Astrocyte of the cerebellum (primary cell): ENCODE measurements at regions not wholly inside any gene's neighbourhood (a gene's known extent, or its start where the extent isn't known, plus 50 kb on each side); places are given as distances from the start of the nearest gene placed in this dataset.

Source experiments
- DNase-seq: peaks from one replicate; pipeline ENCODE4 v3.0.0-alpha.2; 2011; ENCODE audit warnings: low read depth
- H3K4me3 ChIP-seq: 2 replicates; pipeline ENCODE4 v1.5.1; 2011; ENCODE audit warnings: mild to moderate bottlenecking, low read depth, low read length, moderate library complexity
- CTCF ChIP-seq: IDR thresholded peaks from 2 replicates; pipeline ENCODE4 v1.5.1; 2012; ENCODE audit warnings: low read length, low read depth, moderate library complexity, mild to moderate bottlenecking; ENCODE audit errors: missing control alignments
- in situ Hi-C: cut with HindIII; loops from 2 replicates; pipeline ENCODE4 v1.10.0; 2017; ENCODE audit warnings: low sequenced_read_pairs

- H3K4me3 ChIP-seq = no peak overlapping the region
- DNase-seq = no peak
- in situ Hi-C loops = no loop called here
- TF ChIP-seq CTCF = no peak
Measured at GRCh38 chr2:144242311-144242710, 277.6 kb downstream of the ZEB2 start.

- H3K4me3 ChIP-seq = no peak overlapping the region
- DNase-seq = no peak
- TF ChIP-seq CTCF = no peak
- in situ Hi-C loops = no loop called here
Measured at GRCh38 chr2:144241801-144242200, 278.1 kb downstream of the ZEB2 start.

GRCh38 chr2:144240656-144241339 is 279.1 kb downstream of the ZEB2 start:
- in situ Hi-C loops = no loop called here
- no peak for TF ChIP-seq CTCF
- DNase-seq = no peak
- no peak overlapping the region for H3K4me3 ChIP-seq

GRCh38 chr2:144239726-144240125 is 280.2 kb downstream of the ZEB2 start:
- in situ Hi-C loops = no loop called here
- no peak for DNase-seq
- H3K4me3 ChIP-seq = no peak overlapping the region
- TF ChIP-seq CTCF = no peak

GRCh38 chr2:144239306-144239705 is 280.6 kb downstream of the ZEB2 start:
- DNase-seq = no peak
- in situ Hi-C loops = no loop called here
- H3K4me3 ChIP-seq = no peak overlapping the region
- no peak for TF ChIP-seq CTCF

GRCh38 chr2:144237830-144238627 is 281.9 kb downstream of the ZEB2 start:
- in situ Hi-C loops = no loop called here
- no peak for TF ChIP-seq CTCF

More at GRCh38 chr2:144237830-144238627, 281.9 kb downstream of the ZEB2 start:
- DNase-seq = no peak
- H3K4me3 ChIP-seq = no peak overlapping the region
